ENCODE measurements at regions not wholly inside any gene's neighbourhood (a gene's known extent, or its start where the extent isn't known, plus 50 kb on each side); places are given as distances from the start of the nearest gene placed in this dataset.

DNA sequence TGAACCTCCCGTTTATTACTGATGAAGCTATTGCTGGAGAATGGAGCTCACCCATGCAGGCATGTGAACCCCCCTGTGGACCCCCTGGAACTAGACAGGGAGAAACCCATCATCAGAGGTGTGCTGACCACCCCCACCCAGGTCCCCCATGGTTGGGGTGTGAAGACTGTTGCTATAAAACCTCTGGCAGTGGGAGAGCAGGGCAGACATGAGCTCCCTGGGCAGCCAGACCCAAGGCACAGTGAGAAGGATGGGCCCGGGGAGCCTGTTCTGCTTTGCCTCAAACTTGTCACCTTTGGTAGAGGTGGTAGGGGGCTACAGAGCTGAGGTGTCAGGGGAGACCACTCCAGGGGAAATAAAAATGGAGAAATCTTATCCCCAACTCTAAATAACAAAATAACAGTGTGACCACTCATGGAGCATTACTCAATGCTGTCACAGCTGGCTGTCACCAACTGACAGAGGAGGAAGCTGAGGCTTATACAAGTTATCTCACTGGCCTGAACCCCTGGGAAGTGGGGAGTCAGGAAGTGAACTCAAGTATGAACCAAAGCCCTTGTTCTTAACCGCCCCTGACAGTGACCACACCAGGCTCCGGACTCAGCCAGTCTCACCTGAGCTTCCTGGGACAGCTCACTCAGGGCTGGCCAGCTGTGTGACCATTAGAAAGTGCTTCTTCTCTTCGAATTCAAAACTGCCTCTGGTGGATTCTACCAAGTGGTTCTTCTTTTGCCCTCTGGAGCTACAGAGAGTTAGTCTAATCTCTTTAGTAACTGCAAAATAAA is 698.8 kb downstream of the MATN1 start:
- no peak overlapping the region for H3K4me3 ChIP-seq (ENCODE audit: low read depth, low read length)
- no peak for DNase-seq (ENCODE audit: low read depth)
- TF ChIP-seq, protein P1, sequence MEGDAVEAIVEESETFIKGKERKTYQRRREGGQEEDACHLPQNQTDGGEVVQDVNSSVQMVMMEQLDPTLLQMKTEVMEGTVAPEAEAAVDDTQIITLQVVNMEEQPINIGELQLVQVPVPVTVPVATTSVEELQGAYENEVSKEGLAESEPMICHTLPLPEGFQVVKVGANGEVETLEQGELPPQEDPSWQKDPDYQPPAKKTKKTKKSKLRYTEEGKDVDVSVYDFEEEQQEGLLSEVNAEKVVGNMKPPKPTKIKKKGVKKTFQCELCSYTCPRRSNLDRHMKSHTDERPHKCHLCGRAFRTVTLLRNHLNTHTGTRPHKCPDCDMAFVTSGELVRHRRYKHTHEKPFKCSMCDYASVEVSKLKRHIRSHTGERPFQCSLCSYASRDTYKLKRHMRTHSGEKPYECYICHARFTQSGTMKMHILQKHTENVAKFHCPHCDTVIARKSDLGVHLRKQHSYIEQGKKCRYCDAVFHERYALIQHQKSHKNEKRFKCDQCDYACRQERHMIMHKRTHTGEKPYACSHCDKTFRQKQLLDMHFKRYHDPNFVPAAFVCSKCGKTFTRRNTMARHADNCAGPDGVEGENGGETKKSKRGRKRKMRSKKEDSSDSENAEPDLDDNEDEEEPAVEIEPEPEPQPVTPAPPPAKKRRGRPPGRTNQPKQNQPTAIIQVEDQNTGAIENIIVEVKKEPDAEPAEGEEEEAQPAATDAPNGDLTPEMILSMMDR (IDR thresholded peaks at IDR 0.05; ENCODE audit: low read depth, low read length, missing control alignments), result no peak

DNA sequence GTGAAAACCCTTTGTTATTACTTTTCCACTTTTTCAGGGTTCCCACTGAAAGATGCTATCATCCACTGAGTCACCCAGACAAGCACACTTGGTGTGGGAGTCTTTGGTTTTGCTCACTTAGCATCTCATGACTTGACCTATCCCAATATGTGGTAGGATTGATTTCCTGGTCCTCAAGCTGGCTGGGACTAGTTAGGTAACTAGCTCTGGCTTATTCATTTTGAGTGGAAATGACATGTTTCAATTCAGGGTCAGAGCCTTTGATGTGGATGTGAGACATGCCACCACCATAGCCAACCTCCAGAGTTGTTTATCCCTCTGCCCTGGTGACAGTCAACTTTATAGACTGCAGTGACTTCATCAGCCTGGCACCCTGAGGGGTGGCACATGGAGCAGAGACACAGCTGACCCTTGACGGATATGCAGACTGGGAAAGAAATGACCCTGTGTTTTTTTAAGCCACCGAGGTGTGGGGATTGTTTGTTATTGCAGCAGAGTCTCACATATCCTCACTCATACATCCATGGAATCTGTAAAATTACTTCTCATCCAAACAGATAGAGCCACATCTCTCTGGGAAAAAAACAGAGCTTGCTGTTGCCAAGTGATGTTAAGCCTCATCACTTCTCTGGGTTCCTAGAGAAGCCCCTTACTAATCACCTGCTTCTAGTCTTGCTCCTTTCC is 699.9 kb downstream of the MATN1 start:
- TF ChIP-seq, protein P1 (IDR thresholded peaks at IDR 0.05; ENCODE audit: low read depth, low read length, missing control alignments), result no peak
- no peak for DNase-seq (ENCODE audit: low read depth)
- no peak overlapping the region for H3K4me3 ChIP-seq (ENCODE audit: low read depth, low read length)

DNA sequence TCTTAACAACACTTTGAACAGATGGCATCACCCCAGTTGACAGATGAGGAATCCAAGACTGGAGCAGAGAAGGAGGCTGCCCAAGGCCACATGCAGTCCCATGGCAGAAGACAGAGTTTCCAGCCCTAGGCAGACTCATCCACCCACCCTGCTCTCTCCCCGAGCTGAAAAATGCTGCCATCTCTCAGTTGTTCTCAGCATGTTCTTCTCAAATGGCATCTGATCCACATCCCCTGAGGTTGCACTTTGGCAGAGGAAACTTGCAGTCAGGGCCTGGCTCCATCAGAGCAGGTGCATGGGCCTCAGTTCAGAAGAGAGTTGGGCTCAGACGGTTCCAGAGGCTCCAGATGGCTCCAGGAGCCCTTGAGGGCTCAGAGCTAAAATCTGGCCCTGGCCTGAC is 709.4 kb downstream of the MATN1 start:
- TF ChIP-seq, protein P1 (IDR thresholded peaks at IDR 0.05; ENCODE audit: low read depth, low read length, missing control alignments), result no peak
- no peak for DNase-seq (ENCODE audit: low read depth)
- no peak overlapping the region for H3K4me3 ChIP-seq (ENCODE audit: low read depth, low read length)

DNA sequence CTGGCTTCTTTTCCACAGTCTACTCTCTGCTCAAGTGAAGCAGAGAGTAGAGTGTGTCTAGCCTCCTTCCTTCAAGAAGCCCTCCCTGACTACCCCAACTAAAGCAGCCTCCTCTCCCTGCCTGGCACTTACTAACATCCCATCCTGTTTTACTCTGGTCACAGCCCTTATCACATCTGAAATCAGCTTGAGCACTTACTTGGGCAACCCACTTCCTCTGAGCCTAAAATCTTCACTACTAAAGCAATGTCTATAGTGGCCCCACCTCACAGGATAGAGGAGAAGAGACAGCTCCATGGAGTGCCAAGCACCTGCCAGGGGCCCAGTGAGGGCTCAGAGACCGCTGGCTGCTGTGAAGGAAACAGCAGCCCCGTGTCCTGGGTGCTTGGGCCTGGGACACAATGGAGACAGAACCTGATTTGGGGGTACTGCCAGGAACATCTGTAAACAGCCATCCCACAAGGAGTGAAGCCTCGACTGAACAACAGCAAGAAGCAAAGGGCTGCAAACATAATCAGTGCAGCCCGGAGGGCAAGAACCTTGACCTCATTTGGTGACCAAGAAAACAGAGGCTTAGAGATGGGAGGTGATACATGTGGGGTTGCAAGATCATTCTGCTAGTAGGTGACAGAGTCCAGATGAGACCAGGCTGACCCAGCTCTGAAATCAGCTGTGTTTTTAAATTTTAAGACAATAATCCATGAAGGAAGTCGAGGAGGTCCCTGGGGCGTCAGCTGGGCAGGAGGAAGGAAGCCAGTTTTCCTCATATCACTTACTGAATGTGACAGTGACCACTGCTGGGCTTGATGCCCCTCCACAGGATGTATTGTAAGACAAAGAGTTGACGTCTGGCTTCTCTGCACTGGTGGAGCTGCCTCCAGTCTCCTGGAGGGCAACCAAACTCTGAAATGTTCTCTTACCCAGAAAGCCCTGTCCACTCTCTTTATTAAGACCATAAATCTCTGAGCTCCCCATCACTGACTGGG is 710.6 kb downstream of the MATN1 start:
- no peak overlapping the region for H3K4me3 ChIP-seq (ENCODE audit: low read depth, low read length)
- no peak for DNase-seq (ENCODE audit: low read depth)
- TF ChIP-seq, protein P1 (IDR thresholded peaks at IDR 0.05; ENCODE audit: low read depth, low read length, missing control alignments), result no peak

DNA sequence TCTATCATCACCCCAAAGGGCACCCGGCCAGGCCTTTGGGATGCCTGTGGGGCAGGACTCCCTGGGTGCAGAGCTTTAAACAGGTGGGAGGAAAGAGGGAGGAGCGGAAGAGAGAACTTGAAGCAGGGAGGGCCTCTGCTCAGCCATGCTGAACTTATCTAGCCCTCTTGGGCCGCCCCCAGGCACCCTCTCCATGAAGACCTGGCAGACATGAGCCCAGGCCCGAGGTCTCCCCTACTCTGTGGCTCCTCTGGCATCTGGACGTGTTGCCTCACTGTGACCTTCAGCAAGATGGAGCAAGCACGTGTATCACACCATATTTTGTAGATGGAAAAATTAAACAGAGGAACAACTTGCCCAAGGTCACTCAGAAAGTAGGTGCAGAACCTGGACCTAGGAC is 711.4 kb downstream of the MATN1 start:
- no peak for DNase-seq (ENCODE audit: low read depth)
- TF ChIP-seq, protein P1 (IDR thresholded peaks at IDR 0.05; ENCODE audit: low read depth, low read length, missing control alignments), result no peak

DNA sequence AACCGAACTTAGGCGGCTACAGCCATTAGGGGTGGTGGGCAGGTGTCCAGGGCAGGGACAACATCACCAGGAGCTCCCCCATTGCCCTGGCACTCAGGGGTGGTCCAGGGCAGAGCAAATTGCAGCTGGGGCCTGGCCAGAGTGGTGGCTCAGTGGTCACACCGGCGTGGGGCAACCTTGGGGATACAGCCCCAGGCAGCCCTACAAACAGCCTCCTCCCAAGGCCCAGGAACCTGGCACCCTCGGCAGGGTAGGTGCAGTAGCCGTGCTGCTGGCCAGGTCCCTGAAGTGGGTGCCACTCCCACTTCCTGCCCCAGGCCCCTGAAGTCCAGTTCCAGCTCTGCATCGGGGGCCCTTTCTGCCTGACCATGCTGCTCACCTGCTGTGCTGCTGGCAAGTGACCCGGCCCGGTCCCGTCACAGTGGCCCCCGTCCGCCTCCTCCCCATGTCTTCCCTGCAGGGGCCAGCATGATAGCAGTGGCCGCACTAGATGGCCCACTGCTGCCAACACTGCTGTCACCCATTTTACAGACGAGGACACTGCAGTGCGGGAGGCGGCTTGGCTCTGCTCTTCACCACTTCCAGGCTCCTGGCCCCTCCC is 712.8 kb downstream of the MATN1 start:
- H3K4me3 ChIP-seq (ENCODE audit: low read depth, low read length), result no peak overlapping the region
- TF ChIP-seq, protein P1 (IDR thresholded peaks at IDR 0.05; ENCODE audit: low read depth, low read length, missing control alignments), result no peak
- DNase-seq (ENCODE audit: low read depth), result no peak

More for the DNA sequence above, 711.4 kb downstream of the MATN1 start:
- H3K4me3 ChIP-seq (ENCODE audit: low read depth, low read length), result no peak overlapping the region
